ENCODE measurements at regions not wholly inside any gene's neighbourhood (a gene's known extent, or its start where the extent isn't known, plus 50 kb on each side); places are given as distances from the start of the nearest gene placed in this dataset.

DNA sequence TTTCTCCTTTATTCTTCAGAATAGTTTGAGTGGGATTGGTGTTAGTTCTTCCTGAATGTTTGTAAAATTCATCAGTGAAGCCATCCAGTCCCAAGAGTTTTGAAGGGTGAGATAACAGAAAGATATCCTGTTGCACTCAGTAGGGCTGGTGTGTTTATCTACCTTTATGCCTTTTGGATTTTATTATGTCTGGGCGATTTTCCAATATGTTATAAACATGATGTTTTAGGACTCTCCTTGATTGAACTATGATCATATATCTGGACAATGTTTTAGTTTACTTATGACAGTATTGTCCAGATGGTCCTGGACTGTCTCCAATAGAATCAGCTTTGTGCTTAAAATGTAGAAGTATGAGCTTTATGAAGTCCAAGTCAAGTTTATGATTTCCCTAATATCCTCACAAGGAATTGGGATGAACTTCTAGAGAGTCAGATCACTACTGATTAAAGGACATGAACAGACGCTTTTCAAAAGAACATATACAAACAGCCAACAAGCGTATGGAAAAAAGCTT lies 77.6 kb upstream of the ITM2A start:
- intact Hi-C loops (cut with micrococcal nuclease) = loop anchor here (10.0 kb wide), 1 partner anchor 890 kb away; no protein-coding TSS in a partner anchor

DNA sequence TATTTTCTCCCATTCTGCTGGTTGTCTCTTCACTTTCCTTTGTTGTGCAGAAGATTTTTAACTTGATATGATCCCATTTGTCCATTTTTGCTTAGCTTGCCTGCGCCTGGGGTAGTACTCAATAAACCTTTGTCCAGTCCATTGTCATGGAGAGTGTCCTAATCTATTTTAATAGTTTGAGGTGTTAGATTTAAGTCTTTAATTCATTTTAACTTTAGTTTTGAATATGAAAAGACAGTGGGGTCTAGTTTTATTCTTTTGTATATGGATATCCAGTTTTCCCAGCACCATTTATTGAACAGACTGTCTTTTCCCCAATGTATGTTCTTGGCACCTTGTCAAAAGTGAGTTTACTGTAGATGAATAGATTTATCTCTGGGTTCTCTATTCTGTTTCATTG lies 76.0 kb upstream of the ITM2A start:
- Mint-ChIP-seq H3K27ac (no peak overlapping the region), H3K4me3 (no peak overlapping the region), H3K27me3 (no peaks in the 10 kb centered on the region), H3K4me1 (ENCODE audit: low read depth) (no peaks in the 10 kb centered on the region), H3K36me3 (ENCODE audit: low read depth) (no peaks in the 10 kb centered on the region), H3K9me3 (no peaks in the 10 kb centered on the region)
- intact Hi-C loops (cut with micrococcal nuclease) = loop anchor here (10.0 kb wide), 1 partner anchor 888 kb away; no protein-coding TSS in a partner anchor

More for the DNA sequence above, 77.6 kb upstream of the ITM2A start:
- Mint-ChIP-seq H3K4me3 (no peak overlapping the region), H3K36me3 (ENCODE audit: low read depth) (no peaks in the 10 kb centered on the region), H3K27me3 (no peaks in the 10 kb centered on the region), H3K4me1 (ENCODE audit: low read depth) (no peaks in the 10 kb centered on the region), H3K27ac (no peak overlapping the region), H3K9me3 (no peaks in the 10 kb centered on the region)

DNA sequence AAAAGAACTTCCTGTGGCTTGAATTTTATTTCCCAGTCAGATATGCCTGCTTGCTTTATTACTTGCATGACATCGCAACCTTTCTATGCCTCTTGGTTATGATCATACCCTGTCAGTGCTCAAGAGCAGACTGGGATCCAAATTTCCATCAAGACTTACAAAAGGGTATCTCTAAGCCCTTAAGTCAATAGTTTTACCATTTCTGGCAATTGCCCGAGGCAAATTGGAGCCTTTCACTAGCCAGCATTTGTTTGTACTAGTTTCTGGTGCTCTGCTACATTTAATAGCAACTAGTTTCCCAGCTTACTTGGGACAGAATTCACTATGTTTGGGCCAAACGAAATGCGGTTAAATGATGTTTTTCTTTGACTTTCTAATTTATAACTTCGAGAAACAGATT lies 73.2 kb upstream of the ITM2A start:
- H3K9me3 Mint-ChIP-seq = no peaks in the 10 kb centered on the region
- H3K4me3 Mint-ChIP-seq = no peak overlapping the region
- no peaks in the 10 kb centered on the region for H3K4me1 Mint-ChIP-seq (ENCODE audit: low read depth)
- H3K27ac Mint-ChIP-seq = no peak overlapping the region
- no peaks in the 10 kb centered on the region for H3K27me3 Mint-ChIP-seq
- intact Hi-C loops (cut with micrococcal nuclease) = loop anchor here (10.0 kb wide), 1 partner anchor 886 kb away; no protein-coding TSS in a partner anchor
- H3K36me3 Mint-ChIP-seq (ENCODE audit: low read depth) = no peaks in the 10 kb centered on the region
